ENCODE measurements at regions not wholly inside any gene's neighbourhood (a gene's known extent, or its start where the extent isn't known, plus 50 kb on each side); places are given as distances from the start of the nearest gene placed in this dataset.

DNA sequence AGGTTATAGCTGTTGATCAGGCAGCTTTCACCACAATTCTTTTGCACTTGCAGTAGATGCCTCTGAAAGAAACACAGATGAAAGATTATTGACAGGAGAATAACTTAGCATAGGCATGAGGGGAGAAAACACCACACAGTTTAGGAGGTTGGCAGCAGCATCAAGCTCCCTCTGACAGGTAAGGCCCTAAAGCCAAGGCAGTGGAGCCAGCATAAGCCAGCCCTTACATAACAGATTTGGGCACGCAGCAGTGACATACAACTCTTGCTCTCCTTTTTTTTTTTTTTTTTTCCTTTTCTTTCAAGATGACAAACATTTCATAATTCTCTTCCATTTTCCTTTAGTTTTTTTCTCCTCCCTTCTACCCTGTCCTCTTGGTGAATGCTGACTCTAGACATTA lies 257.6 kb upstream of the ADAMTSL1 start:
- Histone ChIP-seq H2AFZ (ENCODE audit: low read depth, low read length, poor library complexity, severe bottlenecking) (no peak overlapping the region), H3K79me2 (ENCODE audit: insufficient read depth, low read length) (no peaks in the 10 kb centered on the region), H3K9me2 (ENCODE audit: insufficient read depth) (no peaks in the 10 kb centered on the region), H3K9ac (ENCODE audit: low read length) (no peak overlapping the region), H3K4me1 (ENCODE audit: control insufficient read depth in 1 of 2, insufficient read depth in 2 of 2, low read length in 2 of 2) (no peaks in the 10 kb centered on the region), H3K27me3 (ENCODE audit: insufficient read depth, low read length) (no peaks in the 10 kb centered on the region), H3K36me3 (ENCODE audit: control insufficient read depth in 1 of 2, insufficient read depth in 2 of 2, low read length in 2 of 2) (no peaks in the 10 kb centered on the region), H3K27ac (ENCODE audit: low read depth, low read length) (no peak overlapping the region), H3K9me3 (ENCODE audit: control insufficient read depth in 1 of 2, insufficient read depth in 1 of 2, low read depth in 1 of 2, low read length in 2 of 2) (no peaks in the 10 kb centered on the region), H4K20me1 (ENCODE audit: insufficient read depth) (no peaks in the 10 kb centered on the region; the same call in 1 of the 2 replicates), H3K4me3 (replicated peaks in 1 of 2; ENCODE audit: low read depth in 1 of 2, low read length in 2 of 2) (no peak overlapping the region), H3K4me2 (ENCODE audit: low read length) (no peak overlapping the region)
- ChIA-PET RAD21 (ENCODE audit: low non-redundant PET in 1 of 2, low total read pairs in 2 of 2, uncharacterized antibody in 2 of 2, unreplicated experiment in 2 of 2) (no interaction called here), POLR2A (no interaction called here), CTCF (no interaction called here)
- no TSS peak for BruUV-seq (replicated peaks)
- no peak for DNase-seq (ENCODE audit: low read depth, low spot score)
- no peak for ATAC-seq
- TF ChIP-seq MAX (IDR thresholded peaks at IDR 0.05) (no peak), YY1 (IDR thresholded peaks at IDR 0.05; ENCODE audit: extremely low read depth, insufficient replicate concordance, low read depth, low read length) (no peak), CEBPB (IDR thresholded peaks at IDR 0.05; ENCODE audit: low read depth) (no peak)
- intact Hi-C loops (cut with micrococcal nuclease): no loop called here

DNA sequence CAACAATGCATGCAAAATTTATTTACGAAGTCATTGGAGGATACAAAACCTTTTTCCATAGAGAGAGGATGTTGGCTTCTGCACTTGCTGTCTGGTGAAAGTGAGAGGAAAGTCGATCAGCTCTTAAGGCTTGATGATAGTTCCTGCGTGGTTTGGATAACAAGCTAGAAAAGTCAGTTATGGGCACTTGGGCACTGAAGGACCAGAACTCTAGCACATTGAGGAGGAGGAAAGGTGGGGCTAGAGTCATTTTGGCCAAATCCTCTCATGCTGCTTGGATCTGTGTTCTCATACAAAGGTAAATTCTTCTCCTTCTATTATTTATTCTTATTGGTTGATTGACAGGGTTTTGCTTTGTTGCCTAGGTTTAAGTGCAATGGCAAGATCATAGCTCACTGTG lies 245.9 kb upstream of the ADAMTSL1 start:
- no peaks in the 10 kb centered on the region for H3K9me2 ChIP-seq (ENCODE audit: insufficient read depth)
- no TSS peak for BruUV-seq (replicated peaks)
- H3K4me3 ChIP-seq (replicated peaks in 1 of 2; ENCODE audit: low read depth in 1 of 2, low read length in 2 of 2): no peak overlapping the region
- H4K20me1 ChIP-seq (ENCODE audit: insufficient read depth): no peaks in the 10 kb centered on the region
- TF ChIP-seq RAD21 (IDR thresholded peaks at IDR 0.05; ENCODE audit: low read depth) (no peak), ZFX (IDR thresholded peaks at IDR 0.05) (no peak), JUND (IDR thresholded peaks at IDR 0.05) (no peak), MAX (IDR thresholded peaks at IDR 0.05) (no peak), EGR1 (IDR thresholded peaks at IDR 0.05; ENCODE audit: low read depth) (no peak), FOSL1 (IDR thresholded peaks at IDR 0.05; ENCODE audit: low read depth) (no peak)
- TF ChIP-seq, protein P1, sequence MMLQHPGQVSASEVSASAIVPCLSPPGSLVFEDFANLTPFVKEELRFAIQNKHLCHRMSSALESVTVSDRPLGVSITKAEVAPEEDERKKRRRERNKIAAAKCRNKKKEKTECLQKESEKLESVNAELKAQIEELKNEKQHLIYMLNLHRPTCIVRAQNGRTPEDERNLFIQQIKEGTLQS (IDR thresholded peaks at IDR 0.05): no peak
- no peak overlapping the region for H3K4me2 ChIP-seq (ENCODE audit: low read length)
- no peaks in the 10 kb centered on the region for H3K79me2 ChIP-seq (ENCODE audit: insufficient read depth, low read length)
- no peaks in the 10 kb centered on the region for H3K36me3 ChIP-seq (ENCODE audit: control insufficient read depth in 1 of 2, insufficient read depth in 2 of 2, low read length in 2 of 2)
- CTCF ChIA-PET: no interaction called here
- RAD21 ChIA-PET (ENCODE audit: low non-redundant PET in 1 of 2, low total read pairs in 2 of 2, uncharacterized antibody in 2 of 2, unreplicated experiment in 2 of 2): no interaction called here
- H3K9me3 ChIP-seq (ENCODE audit: control insufficient read depth in 1 of 2, insufficient read depth in 1 of 2, low read depth in 1 of 2, low read length in 2 of 2): no peaks in the 10 kb centered on the region
- POLR2A ChIA-PET: no interaction called here
- ATAC-seq: no peak
- intact Hi-C loops (cut with micrococcal nuclease): no loop called here
- DNase-seq (ENCODE audit: low read depth, low spot score): no peak
- no peaks in the 10 kb centered on the region for H3K4me1 ChIP-seq (ENCODE audit: control insufficient read depth in 1 of 2, insufficient read depth in 2 of 2, low read length in 2 of 2)
- no peak overlapping the region for H3K27ac ChIP-seq (ENCODE audit: low read depth, low read length)
- no peaks in the 10 kb centered on the region for H3K27me3 ChIP-seq (ENCODE audit: insufficient read depth, low read length)
- H2AFZ ChIP-seq (ENCODE audit: low read depth, low read length, poor library complexity, severe bottlenecking): no peak overlapping the region
- H3K9ac ChIP-seq (ENCODE audit: low read length): no peak overlapping the region
